Parathyroid adenoma (tissue), 2 donors: ENCODE measurements at regions not wholly inside any gene's neighbourhood (a gene's known extent, or its start where the extent isn't known, plus 50 kb on each side); places are given as distances from the start of the nearest gene placed in this dataset.

Experiments
- H2AFZ ChIP-seq: fragments of 300-600 bp; sonication (generic); one replicate; pipeline ENCODE4 v1.7.0; 2017; ENCODE audit warnings: antibody characterized with exemption, mild to moderate bottlenecking
- H3K27ac ChIP-seq: fragments of 300-600 bp; sonication (generic); one replicate; pipeline ENCODE4 v1.7.0; 2017
- H3K27me3 ChIP-seq: fragments of 300-600 bp; sonication (generic); one replicate; pipeline ENCODE4 v1.7.0; 2017; ENCODE audit warnings: low read length; ENCODE audit not compliant: control insufficient read depth, insufficient read depth
- H3K36me3 ChIP-seq: fragments of 300-600 bp; sonication (generic); one replicate; pipeline ENCODE4 v1.7.0; 2017; ENCODE audit warnings: low read length; ENCODE audit not compliant: control insufficient read depth, insufficient read depth
- H3K4me1 ChIP-seq: fragments of 300-600 bp; sonication (generic); one replicate; pipeline ENCODE4 v1.7.0; 2017; ENCODE audit warnings: control low read depth
- H3K4me2 ChIP-seq: fragments of 300-600 bp; sonication (generic); one replicate; pipeline ENCODE4 v1.7.0; 2017; ENCODE audit warnings: low read length
- H3K4me3 ChIP-seq: fragments of 300-600 bp; sonication (generic); one replicate; pipeline ENCODE4 v1.7.0; 2017; ENCODE audit warnings: low read depth, low read length
- H3K79me2 ChIP-seq: fragments of 300-600 bp; sonication (generic); one replicate; pipeline ENCODE4 v1.7.0; 2017; ENCODE audit warnings: control low read depth
- H3K9ac ChIP-seq: fragments of 300-600 bp; sonication (generic); one replicate; pipeline ENCODE4 v1.7.0; 2017; ENCODE audit warnings: mild to moderate bottlenecking
- H3K9me3 ChIP-seq: fragments of 300-600 bp; sonication (generic); one replicate; pipeline ENCODE4 v1.7.0; 2017; ENCODE audit warnings: low read length; ENCODE audit not compliant: control insufficient read depth
- TF ChIP-seq, protein P1 (sequence below): fragments of 300-600 bp; sonication (generic); IDR thresholded peaks from one replicate; pipeline ENCODE4 v1.7.0; 2017; ENCODE audit warnings: antibody characterized with exemption, mild to moderate bottlenecking
- donor health status: primary hyperparathyroidism.

DNA sequence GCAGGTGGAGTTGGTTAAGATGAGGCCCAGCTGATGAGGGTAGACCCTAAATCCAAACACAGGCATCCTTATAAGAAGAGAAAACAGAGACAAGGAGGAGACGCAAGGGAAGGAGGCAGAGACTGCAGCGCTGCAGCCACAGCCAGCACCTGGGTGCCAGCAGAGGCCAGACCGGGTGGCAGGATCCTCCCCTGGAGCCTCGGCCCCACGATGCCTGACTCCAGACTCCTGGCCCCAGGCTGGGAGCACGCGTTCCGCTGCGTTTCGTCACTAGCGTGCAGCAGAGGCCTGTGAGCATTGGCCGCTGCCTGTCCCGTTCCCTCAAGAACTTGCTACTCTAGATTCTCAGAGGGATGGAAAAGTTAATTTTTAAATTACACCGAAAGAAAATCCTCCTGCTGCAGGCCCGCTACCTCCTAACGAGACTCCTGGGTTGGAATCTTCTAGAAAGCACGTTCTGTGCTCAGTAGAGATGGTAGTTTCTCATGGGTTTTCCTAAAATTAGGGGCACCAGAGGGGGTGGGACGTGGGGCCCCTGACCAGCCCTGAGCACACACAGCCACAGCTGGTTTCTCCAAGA lies 57.7 kb upstream of the FBRSL1 start:
- no peaks in the 10 kb centered on the region for H3K9me3 ChIP-seq
- no peak overlapping the region for H2AFZ ChIP-seq
- H3K27ac ChIP-seq: no peak overlapping the region
- no peak overlapping the region for H3K4me3 ChIP-seq
- TF ChIP-seq, protein P1, sequence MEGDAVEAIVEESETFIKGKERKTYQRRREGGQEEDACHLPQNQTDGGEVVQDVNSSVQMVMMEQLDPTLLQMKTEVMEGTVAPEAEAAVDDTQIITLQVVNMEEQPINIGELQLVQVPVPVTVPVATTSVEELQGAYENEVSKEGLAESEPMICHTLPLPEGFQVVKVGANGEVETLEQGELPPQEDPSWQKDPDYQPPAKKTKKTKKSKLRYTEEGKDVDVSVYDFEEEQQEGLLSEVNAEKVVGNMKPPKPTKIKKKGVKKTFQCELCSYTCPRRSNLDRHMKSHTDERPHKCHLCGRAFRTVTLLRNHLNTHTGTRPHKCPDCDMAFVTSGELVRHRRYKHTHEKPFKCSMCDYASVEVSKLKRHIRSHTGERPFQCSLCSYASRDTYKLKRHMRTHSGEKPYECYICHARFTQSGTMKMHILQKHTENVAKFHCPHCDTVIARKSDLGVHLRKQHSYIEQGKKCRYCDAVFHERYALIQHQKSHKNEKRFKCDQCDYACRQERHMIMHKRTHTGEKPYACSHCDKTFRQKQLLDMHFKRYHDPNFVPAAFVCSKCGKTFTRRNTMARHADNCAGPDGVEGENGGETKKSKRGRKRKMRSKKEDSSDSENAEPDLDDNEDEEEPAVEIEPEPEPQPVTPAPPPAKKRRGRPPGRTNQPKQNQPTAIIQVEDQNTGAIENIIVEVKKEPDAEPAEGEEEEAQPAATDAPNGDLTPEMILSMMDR: no peak
- H3K79me2 ChIP-seq: no peaks in the 10 kb centered on the region
- no peaks in the 10 kb centered on the region for H3K27me3 ChIP-seq
- no peak overlapping the region for H3K4me2 ChIP-seq
- H3K36me3 ChIP-seq: no peaks in the 10 kb centered on the region
- no peak overlapping the region for H3K9ac ChIP-seq
- H3K4me1 ChIP-seq: no peaks in the 10 kb centered on the region

DNA sequence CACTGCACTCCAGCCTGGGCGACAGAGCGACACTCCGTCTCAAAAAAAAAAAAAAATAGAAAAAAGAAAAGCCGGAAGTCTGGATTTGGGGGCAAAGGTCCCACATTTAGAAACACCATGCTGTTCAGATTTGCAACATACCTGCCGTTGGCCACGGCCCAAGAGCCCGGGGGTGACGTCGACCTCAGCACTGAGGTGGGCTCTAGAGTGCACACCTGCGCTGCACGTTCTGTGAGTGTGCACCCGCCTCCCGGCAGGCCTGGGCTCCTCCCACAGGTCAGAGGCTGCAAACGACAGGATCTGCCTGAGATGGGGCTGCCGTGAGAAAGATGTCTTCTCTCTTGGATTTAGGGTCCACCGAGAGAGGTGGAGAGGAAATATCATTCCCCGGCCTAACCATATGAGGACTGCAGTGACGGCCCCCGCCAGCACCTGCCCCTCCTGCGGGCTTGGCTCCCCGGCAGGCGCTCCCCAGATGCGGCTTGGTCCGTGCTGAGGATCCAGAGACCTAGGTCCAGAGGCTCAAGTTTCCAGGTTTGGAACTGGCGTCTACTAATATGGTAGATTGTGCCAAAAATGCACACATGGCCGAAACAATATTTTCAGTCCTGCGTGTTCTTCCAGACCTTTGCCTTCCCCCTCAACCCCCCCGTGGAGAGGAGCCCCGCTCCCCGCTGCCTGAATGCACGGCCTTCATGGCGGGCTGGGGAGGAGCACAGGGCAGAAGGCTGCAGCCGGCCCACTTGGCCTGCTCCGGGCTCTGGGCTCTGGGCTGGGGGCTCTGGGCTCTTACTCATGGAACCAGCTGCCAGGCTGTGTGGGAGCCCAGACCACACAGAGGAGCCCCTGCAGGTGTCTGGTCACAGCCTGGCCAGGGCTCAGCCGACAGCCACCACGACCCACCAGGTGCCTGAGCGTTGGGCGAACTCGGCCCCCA lies 58.8 kb upstream of the FBRSL1 start:
- H3K79me2 ChIP-seq: no peaks in the 10 kb centered on the region
- no peak overlapping the region for H3K27ac ChIP-seq
- H3K4me2 ChIP-seq: no peak overlapping the region
- H3K4me3 ChIP-seq: no peak overlapping the region
- H3K4me1 ChIP-seq: no peaks in the 10 kb centered on the region
- H3K9me3 ChIP-seq: no peaks in the 10 kb centered on the region
- H3K36me3 ChIP-seq: no peaks in the 10 kb centered on the region
- TF ChIP-seq, protein P1: no peak
- no peak overlapping the region for H2AFZ ChIP-seq
- no peaks in the 10 kb centered on the region for H3K27me3 ChIP-seq
- H3K9ac ChIP-seq: no peak overlapping the region

DNA sequence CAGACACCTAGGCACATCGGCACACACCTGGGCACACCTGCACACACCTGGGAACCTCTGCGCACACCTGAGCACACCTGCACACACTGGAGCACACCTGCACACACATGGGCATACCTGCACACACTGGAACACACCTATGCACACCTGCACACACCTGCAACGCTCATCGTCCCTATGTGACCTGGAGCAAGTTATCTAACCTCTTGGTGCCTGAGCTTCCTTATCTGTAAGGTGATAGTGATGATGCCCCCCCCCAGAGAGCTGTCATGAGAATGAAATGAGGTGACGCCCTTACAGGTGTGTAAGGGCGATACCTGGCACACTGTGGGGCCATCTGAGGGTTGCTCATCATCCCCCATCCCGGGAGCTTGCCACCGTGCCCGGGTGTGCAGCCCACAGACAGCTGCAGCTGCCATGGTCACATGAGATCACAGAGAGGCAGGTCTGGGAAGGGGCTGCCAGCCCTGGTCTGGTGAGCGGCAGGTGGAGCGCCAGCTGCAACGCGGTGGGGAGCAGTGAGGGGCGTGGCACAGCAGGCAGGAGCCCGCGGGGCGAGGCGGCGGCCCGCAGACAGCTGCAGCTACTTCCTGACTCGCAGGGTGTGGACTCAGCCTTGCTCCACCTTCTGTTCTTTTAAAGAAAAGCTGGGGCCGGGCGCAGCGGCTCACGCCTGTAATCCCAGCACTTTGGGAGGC lies 59.9 kb upstream of the FBRSL1 start:
- Histone ChIP-seq H3K9me3 (no peaks in the 10 kb centered on the region), H3K79me2 (no peaks in the 10 kb centered on the region), H3K27me3 (no peaks in the 10 kb centered on the region), H2AFZ (no peak overlapping the region), H3K36me3 (no peaks in the 10 kb centered on the region), H3K27ac (no peak overlapping the region), H3K4me2 (no peak overlapping the region), H3K4me3 (no peak overlapping the region), H3K4me1 (no peaks in the 10 kb centered on the region), H3K9ac (no peak overlapping the region)
- TF ChIP-seq, protein P1: no peak

DNA sequence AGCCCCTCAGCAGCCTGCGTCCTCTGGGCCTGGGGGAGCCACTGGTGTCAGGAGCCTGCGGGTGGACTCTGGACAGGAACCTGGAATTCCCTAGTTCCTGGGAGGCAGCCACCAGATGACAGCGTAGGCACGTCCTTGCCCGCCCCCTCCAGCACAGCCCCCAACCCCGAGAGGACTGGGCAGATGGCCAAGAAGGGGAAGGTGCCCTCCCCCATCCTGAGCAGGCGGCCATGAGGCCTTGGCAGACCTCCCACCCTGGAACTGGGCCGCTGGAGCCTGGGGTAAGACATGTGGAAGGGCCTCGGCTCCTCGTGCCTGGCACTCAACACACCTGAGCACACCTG lies 60.4 kb upstream of the FBRSL1 start:
- no peak overlapping the region for H3K4me3 ChIP-seq
- TF ChIP-seq, protein P1: no peak
- H3K4me2 ChIP-seq: no peak overlapping the region
- H3K27me3 ChIP-seq: no peaks in the 10 kb centered on the region
- no peak overlapping the region for H3K9ac ChIP-seq
- H3K4me1 ChIP-seq: no peaks in the 10 kb centered on the region
- H3K27ac ChIP-seq: no peak overlapping the region
- no peaks in the 10 kb centered on the region for H3K9me3 ChIP-seq
- no peaks in the 10 kb centered on the region for H3K79me2 ChIP-seq
- no peak overlapping the region for H2AFZ ChIP-seq
- H3K36me3 ChIP-seq: no peaks in the 10 kb centered on the region
